Pulmonary artery endothelial cell (primary cell): ENCODE measurements at regions not wholly inside any gene's neighbourhood (a gene's known extent, or its start where the extent isn't known, plus 50 kb on each side); places are given as distances from the start of the nearest gene placed in this dataset.
"Not testable (repeated sequence)": the region's sequence is repeated elsewhere in the genome, so short reads cannot be mapped to it uniquely, and the experiment has no call there.

Experiments used
- DNase-seq: peaks from one replicate; pipeline ENCODE4 v3.0.0-alpha.2; 2011; ENCODE audit warnings: low read depth, low spot score

- DNase-seq: no peak
Observed at GRCh38 chr5:126268697-126269315, 154.4 kb upstream of the GRAMD2B start.

GRCh38 chr5:126269511-126269910, 153.7 kb upstream of the GRAMD2B start:
- DNase-seq: no peak

GRCh38 chr5:126271141-126271540, 152.1 kb upstream of the GRAMD2B start:
- DNase-seq: no peak

GRCh38 chr5:126274076-126274762, 149.0 kb upstream of the GRAMD2B start:
- DNase-seq: no peak

- no peak for DNase-seq
Observed at GRCh38 chr5:126274763-126275125, 148.5 kb upstream of the GRAMD2B start.

- no peak for DNase-seq
Observed at GRCh38 chr5:126277762-126278161, 145.4 kb upstream of the GRAMD2B start.

GRCh38 chr5:126280343-126280742, 142.9 kb upstream of the GRAMD2B start:
- DNase-seq: no peak

- no peak for DNase-seq
Observed at GRCh38 chr5:126280846-126281245, 142.4 kb upstream of the GRAMD2B start.

- no peak for DNase-seq
Observed at GRCh38 chr5:126284977-126285696, 138.1 kb upstream of the GRAMD2B start.

- not testable (repeated sequence) for DNase-seq
Observed at GRCh38 chr5:126296121-126296520, 127.1 kb upstream of the GRAMD2B start.

- no peak for DNase-seq
Observed at GRCh38 chr5:126300293-126300692, 122.9 kb upstream of the GRAMD2B start.

GRCh38 chr5:126301056-126301455, 122.2 kb upstream of the GRAMD2B start:
- no peak for DNase-seq

- no peak for DNase-seq
Observed at GRCh38 chr5:126309860-126310259, 113.3 kb upstream of the GRAMD2B start.

- DNase-seq: no peak
Observed at GRCh38 chr5:126311766-126312165, 111.4 kb upstream of the GRAMD2B start.

GRCh38 chr5:126315341-126315740, 107.9 kb upstream of the GRAMD2B start:
- no peak for DNase-seq

- DNase-seq: no peak
Observed at GRCh38 chr5:126332326-126332725, 90.9 kb upstream of the GRAMD2B start.

- no peak for DNase-seq
Observed at GRCh38 chr5:126334760-126335159, 88.4 kb upstream of the GRAMD2B start.

- no peak for DNase-seq
Observed at GRCh38 chr5:126335886-126336285, 87.3 kb upstream of the GRAMD2B start.

GRCh38 chr5:126338635-126339034, 84.6 kb upstream of the GRAMD2B start:
- DNase-seq: no peak

- no peak for DNase-seq
Observed at GRCh38 chr5:126339215-126339805, 83.9 kb upstream of the GRAMD2B start.

GRCh38 chr5:126341906-126342630, 81.1 kb upstream of the GRAMD2B start:
- no peak for DNase-seq
